ENCODE measurements at regions not wholly inside any gene's neighbourhood (a gene's known extent, or its start where the extent isn't known, plus 50 kb on each side); places are given as distances from the start of the nearest gene placed in this dataset.

DNA sequence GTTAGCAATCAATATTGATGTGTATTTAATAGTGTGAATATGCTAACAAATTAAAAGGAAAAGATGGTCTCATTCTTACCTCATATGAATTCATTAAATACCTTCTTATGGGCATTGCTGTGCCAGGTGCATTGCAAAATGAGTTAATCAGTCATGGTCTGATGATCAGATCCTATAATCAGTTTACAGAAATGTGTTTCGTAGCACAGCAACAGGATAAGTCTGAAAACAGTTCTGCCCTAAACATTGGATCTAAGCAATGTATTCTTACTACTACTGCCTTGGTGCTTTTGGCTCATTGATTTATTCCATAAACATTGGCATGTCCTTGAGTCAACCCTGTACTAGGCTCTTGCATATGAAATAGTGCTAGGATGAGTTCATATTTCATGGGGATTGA is 417.0 kb upstream of the JAG1 start:
- POLR2A ChIA-PET, result no interaction called here
- Histone ChIP-seq H3K27me3 (replicated peaks in 2 of 5; ENCODE audit: control insufficient read depth in 4 of 5, insufficient read depth in 5 of 5, low read length in 4 of 5) (no peaks in the 10 kb centered on the region), H3K36me3 (ENCODE audit: control insufficient read depth in 4 of 4, insufficient read depth in 4 of 4, low read length in 3 of 4) (no peaks in the 10 kb centered on the region), H3K27ac (ENCODE audit: insufficient read depth in 1 of 2, low read depth in 1 of 2, low read length in 2 of 2, poor library complexity in 1 of 2, severe bottlenecking in 2 of 2) (no peak overlapping the region), H3K9me3 (ENCODE audit: control extremely low read depth in 1 of 5, control insufficient read depth in 4 of 5, insufficient read depth in 2 of 5, low read depth in 1 of 5, low read length in 4 of 5) (peaks cover 0 to 3% (median 0%) of the 10 kb centered on the region in 5 experiments), H3K4me1 (ENCODE audit: control extremely low read depth in 1 of 4, control insufficient read depth in 4 of 4, insufficient read depth in 4 of 4, low read length in 3 of 4) (peaks cover 0 to 5% (median 3%) of the 10 kb centered on the region in 4 experiments), H3K4me3 (ENCODE audit: control insufficient read depth in 1 of 7, extremely low read depth in 1 of 7, insufficient read depth in 4 of 7, low read depth in 2 of 7, low read length in 6 of 7) (no peak overlapping the region)
- no peak for DNase-seq
- 88% methylated on average over 1 of the region's 1 CpG for WGBS (ENCODE audit: insufficient coverage)
- CTCF ChIA-PET, result interaction anchor here (1.5 kb wide), 1 partner anchor 14 kb away, joined by 4 read pairs; no protein-coding TSS in a partner anchor

DNA sequence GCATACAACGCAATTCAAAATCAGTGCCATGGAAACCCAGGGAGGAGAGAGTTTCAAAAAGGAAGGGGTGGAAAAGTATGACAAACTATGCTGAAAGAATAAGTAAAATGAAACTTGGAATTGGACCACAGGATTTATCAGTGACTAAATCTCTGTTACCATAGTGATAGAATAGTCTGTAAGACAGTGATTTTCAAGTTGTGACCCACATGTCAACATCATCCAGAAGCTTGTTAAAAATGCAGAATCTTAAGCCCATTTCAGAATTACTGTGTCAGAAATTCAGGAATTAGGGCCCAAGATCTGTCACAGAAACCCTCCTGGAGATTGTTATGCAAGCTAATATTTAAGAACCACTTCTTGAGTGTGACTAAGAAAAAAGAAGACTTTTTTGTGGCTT is 417.7 kb upstream of the JAG1 start:
- Histone ChIP-seq H3K4me1 (ENCODE audit: control extremely low read depth in 1 of 4, control insufficient read depth in 4 of 4, insufficient read depth in 4 of 4, low read length in 3 of 4) (peaks cover 0 to 5% (median 3%) of the 10 kb centered on the region in 4 experiments), H3K9me3 (ENCODE audit: control extremely low read depth in 1 of 5, control insufficient read depth in 4 of 5, insufficient read depth in 2 of 5, low read depth in 1 of 5, low read length in 4 of 5) (peaks cover 0 to 3% (median 0%) of the 10 kb centered on the region in 5 experiments), H3K27ac (ENCODE audit: insufficient read depth in 1 of 2, low read depth in 1 of 2, low read length in 2 of 2, poor library complexity in 1 of 2, severe bottlenecking in 2 of 2) (no peak overlapping the region), H3K4me3 (ENCODE audit: control insufficient read depth in 1 of 7, extremely low read depth in 1 of 7, insufficient read depth in 4 of 7, low read depth in 2 of 7, low read length in 6 of 7) (no peak overlapping the region), H3K36me3 (ENCODE audit: control insufficient read depth in 4 of 4, insufficient read depth in 4 of 4, low read length in 3 of 4) (no peaks in the 10 kb centered on the region), H3K27me3 (replicated peaks in 2 of 5; ENCODE audit: control insufficient read depth in 4 of 5, insufficient read depth in 5 of 5, low read length in 4 of 5) (no peaks in the 10 kb centered on the region)
- WGBS (ENCODE audit: insufficient coverage), result no CpG with 5 or more reads among the region's 1 CpG
- no peak for DNase-seq
- ChIA-PET POLR2A (no interaction called here), CTCF (interaction anchor here (1.5 kb wide), 1 partner anchor 15 kb away, joined by 4 read pairs; no protein-coding TSS in a partner anchor)

DNA sequence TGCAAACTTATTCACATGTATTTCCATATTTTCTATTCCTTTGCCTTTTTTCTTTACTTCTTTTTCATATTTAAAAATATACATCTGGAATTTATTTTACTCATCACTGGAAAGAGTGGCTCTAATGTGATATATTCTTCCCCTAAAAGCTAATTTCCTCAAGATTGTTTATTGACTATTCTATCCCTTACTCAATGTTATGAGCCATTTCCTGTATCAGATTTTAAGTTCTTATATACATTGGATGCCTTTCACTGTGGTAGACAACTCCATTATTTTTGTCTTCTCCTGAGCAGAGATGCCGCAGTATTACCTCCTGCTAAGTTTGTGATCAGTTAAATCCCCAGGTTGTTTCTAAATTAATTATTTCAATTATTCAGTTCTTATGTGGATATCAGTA is 418.4 kb upstream of the JAG1 start:
- Histone ChIP-seq H3K27me3 (replicated peaks in 2 of 5; ENCODE audit: control insufficient read depth in 4 of 5, insufficient read depth in 5 of 5, low read length in 4 of 5) (no peaks in the 10 kb centered on the region), H3K36me3 (ENCODE audit: control insufficient read depth in 4 of 4, insufficient read depth in 4 of 4, low read length in 3 of 4) (no peaks in the 10 kb centered on the region), H3K9me3 (ENCODE audit: control extremely low read depth in 1 of 5, control insufficient read depth in 4 of 5, insufficient read depth in 2 of 5, low read depth in 1 of 5, low read length in 4 of 5) (peaks cover 0 to 3% (median 0%) of the 10 kb centered on the region in 5 experiments), H3K27ac (ENCODE audit: insufficient read depth in 1 of 2, low read depth in 1 of 2, low read length in 2 of 2, poor library complexity in 1 of 2, severe bottlenecking in 2 of 2) (no peak overlapping the region), H3K4me3 (ENCODE audit: control insufficient read depth in 1 of 7, extremely low read depth in 1 of 7, insufficient read depth in 4 of 7, low read depth in 2 of 7, low read length in 6 of 7) (no peak overlapping the region), H3K4me1 (ENCODE audit: control extremely low read depth in 1 of 4, control insufficient read depth in 4 of 4, insufficient read depth in 4 of 4, low read length in 3 of 4) (peaks cover 0 to 5% (median 3%) of the 10 kb centered on the region in 4 experiments)
- no CpG with 5 or more reads among the region's 1 CpG for WGBS (ENCODE audit: insufficient coverage)
- ChIA-PET POLR2A (no interaction called here), CTCF (interaction anchor here (1.5 kb wide), 1 partner anchor 16 kb away, joined by 4 read pairs; no protein-coding TSS in a partner anchor)
- DNase-seq, result no peak

DNA sequence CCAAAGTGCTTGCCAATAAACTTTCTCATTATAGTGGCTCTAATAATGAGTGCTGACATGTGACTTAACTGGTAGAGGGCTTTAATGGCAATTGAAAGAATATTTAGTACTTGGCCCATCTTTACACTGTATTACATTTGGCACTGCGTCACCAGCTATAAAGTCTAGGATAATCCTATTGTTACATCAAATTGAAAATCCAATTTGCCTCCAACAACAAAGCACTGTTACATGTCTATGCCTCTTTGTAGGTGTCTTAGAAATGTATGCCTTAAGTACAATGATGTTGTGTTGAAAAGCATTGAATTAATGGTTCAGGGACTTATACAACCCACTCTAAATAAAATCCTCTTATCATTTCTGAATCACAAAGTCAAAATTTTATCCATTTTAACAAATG is 420.4 kb upstream of the JAG1 start:
- peaks cover 0 to 5% (median 3%) of the 10 kb centered on the region in 4 experiments for H3K4me1 ChIP-seq (ENCODE audit: control extremely low read depth in 1 of 4, control insufficient read depth in 4 of 4, insufficient read depth in 4 of 4, low read length in 3 of 4)
- H3K4me3 ChIP-seq (ENCODE audit: control insufficient read depth in 1 of 7, extremely low read depth in 1 of 7, insufficient read depth in 4 of 7, low read depth in 2 of 7, low read length in 6 of 7), result no peak overlapping the region
- H3K36me3 ChIP-seq (ENCODE audit: control insufficient read depth in 4 of 4, insufficient read depth in 4 of 4, low read length in 3 of 4), result no peaks in the 10 kb centered on the region
- ChIA-PET POLR2A (no interaction called here), CTCF (no interaction called here)
- no CpG with 5 or more reads among the region's 1 CpG for WGBS (ENCODE audit: insufficient coverage)
- no peak for DNase-seq
- H3K27me3 ChIP-seq (replicated peaks in 2 of 5; ENCODE audit: control insufficient read depth in 4 of 5, insufficient read depth in 5 of 5, low read length in 4 of 5), result no peaks in the 10 kb centered on the region
- H3K27ac ChIP-seq (ENCODE audit: insufficient read depth in 1 of 2, low read depth in 1 of 2, low read length in 2 of 2, poor library complexity in 1 of 2, severe bottlenecking in 2 of 2), result no peak overlapping the region
- no peaks in the 10 kb centered on the region for H3K9me3 ChIP-seq (ENCODE audit: control extremely low read depth in 1 of 5, control insufficient read depth in 4 of 5, insufficient read depth in 2 of 5, low read depth in 1 of 5, low read length in 4 of 5)

DNA sequence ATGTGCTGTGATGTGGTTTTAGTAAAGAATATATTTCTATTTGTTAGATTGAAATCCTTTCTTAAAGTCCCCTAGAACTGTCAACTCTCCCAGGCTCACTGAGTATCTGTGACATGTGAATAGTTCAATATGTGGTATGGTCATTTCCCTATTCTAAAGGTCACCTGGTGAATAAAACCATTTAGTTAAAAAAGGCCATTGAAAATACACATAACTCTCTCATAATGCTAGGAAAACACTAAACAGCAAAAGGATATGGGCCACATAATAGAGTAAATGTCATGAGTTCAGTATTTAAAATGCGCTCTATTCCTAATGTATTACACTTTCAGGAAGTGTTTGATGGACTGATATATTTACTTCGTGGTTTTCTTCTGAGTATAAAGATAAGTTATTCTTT is 420.9 kb upstream of the JAG1 start:
- no peaks in the 10 kb centered on the region for H3K9me3 ChIP-seq (ENCODE audit: control extremely low read depth in 1 of 5, control insufficient read depth in 4 of 5, insufficient read depth in 2 of 5, low read depth in 1 of 5, low read length in 4 of 5)
- WGBS (ENCODE audit: insufficient coverage), result no CpG with 5 or more reads among the region's 2 CpGs
- peaks cover 0 to 5% (median 3%) of the 10 kb centered on the region in 4 experiments for H3K4me1 ChIP-seq (ENCODE audit: control extremely low read depth in 1 of 4, control insufficient read depth in 4 of 4, insufficient read depth in 4 of 4, low read length in 3 of 4)
- CTCF ChIA-PET, result no interaction called here
- peak in 1 of 3 donors; percentile 22 for DNase-seq
- H3K27me3 ChIP-seq (replicated peaks in 2 of 5; ENCODE audit: control insufficient read depth in 4 of 5, insufficient read depth in 5 of 5, low read length in 4 of 5), result no peaks in the 10 kb centered on the region
- no peak overlapping the region for H3K27ac ChIP-seq (ENCODE audit: insufficient read depth in 1 of 2, low read depth in 1 of 2, low read length in 2 of 2, poor library complexity in 1 of 2, severe bottlenecking in 2 of 2)
- POLR2A ChIA-PET, result no interaction called here
- no peak overlapping the region for H3K4me3 ChIP-seq (ENCODE audit: control insufficient read depth in 1 of 7, extremely low read depth in 1 of 7, insufficient read depth in 4 of 7, low read depth in 2 of 7, low read length in 6 of 7)
- no peaks in the 10 kb centered on the region for H3K36me3 ChIP-seq (ENCODE audit: control insufficient read depth in 4 of 4, insufficient read depth in 4 of 4, low read length in 3 of 4)

DNA sequence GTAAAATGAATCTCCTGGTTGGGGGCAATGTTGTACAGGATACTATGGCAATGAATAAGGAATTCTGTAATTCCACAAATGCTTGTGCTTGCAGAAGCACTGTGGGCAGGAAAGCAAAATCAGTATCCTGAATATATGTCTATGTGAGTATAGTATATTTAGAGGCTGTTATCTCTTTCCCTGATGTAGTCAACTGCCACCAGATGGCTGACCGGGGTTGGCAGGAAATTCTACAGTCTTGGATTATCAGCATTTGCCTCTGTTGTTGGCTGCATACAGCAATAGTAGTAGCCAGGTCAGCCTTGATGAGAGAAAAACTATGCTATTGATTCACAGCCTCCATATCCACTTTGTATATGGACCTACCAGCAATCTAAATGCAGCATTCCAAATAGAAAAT is 425.1 kb upstream of the JAG1 start:
- CTCF ChIA-PET, result no interaction called here
- Histone ChIP-seq H3K27me3 (replicated peaks in 2 of 5; ENCODE audit: control insufficient read depth in 4 of 5, insufficient read depth in 5 of 5, low read length in 4 of 5) (no peaks in the 10 kb centered on the region), H3K27ac (ENCODE audit: insufficient read depth in 1 of 2, low read depth in 1 of 2, low read length in 2 of 2, poor library complexity in 1 of 2, severe bottlenecking in 2 of 2) (no peak overlapping the region), H3K9me3 (ENCODE audit: control extremely low read depth in 1 of 5, control insufficient read depth in 4 of 5, insufficient read depth in 2 of 5, low read depth in 1 of 5, low read length in 4 of 5) (no peaks in the 10 kb centered on the region), H3K4me3 (ENCODE audit: control insufficient read depth in 1 of 7, extremely low read depth in 1 of 7, insufficient read depth in 4 of 7, low read depth in 2 of 7, low read length in 6 of 7) (no peak overlapping the region), H3K36me3 (ENCODE audit: control insufficient read depth in 4 of 4, insufficient read depth in 4 of 4, low read length in 3 of 4) (no peaks in the 10 kb centered on the region), H3K4me1 (ENCODE audit: control extremely low read depth in 1 of 4, control insufficient read depth in 4 of 4, insufficient read depth in 4 of 4, low read length in 3 of 4) (peaks cover 0 to 15% (median 6%) of the 10 kb centered on the region in 4 experiments)
- DNase-seq, result peak in 2 of 3 donors; percentile 4 to 18
- POLR2A ChIA-PET, result no interaction called here
- 67% methylated on average over 1 of the region's 1 CpG for WGBS (ENCODE audit: insufficient coverage)

DNA sequence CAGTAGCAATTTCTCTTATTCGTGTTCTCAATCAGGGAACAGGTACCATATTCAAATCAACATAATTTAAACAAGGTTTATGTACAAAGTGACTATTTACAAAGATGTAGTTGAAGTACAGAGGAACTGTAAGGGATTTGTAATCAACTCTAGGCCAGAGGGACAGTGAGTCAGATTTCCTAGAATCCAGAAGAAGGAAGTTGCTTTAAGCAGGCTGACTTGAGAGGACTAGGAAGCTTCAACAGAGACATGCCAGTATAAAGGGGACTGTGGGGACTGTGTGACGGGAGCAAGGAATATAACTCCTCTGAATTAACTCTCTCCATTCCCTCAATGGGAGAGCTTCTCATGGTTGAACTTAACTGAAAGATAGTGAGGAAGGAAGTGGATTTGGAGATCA is 427.4 kb upstream of the JAG1 start:
- H3K4me3 ChIP-seq (ENCODE audit: control insufficient read depth in 1 of 7, extremely low read depth in 1 of 7, insufficient read depth in 4 of 7, low read depth in 2 of 7, low read length in 6 of 7), result no peak overlapping the region
- H3K27ac ChIP-seq (ENCODE audit: insufficient read depth in 1 of 2, low read depth in 1 of 2, low read length in 2 of 2, poor library complexity in 1 of 2, severe bottlenecking in 2 of 2), result no peak overlapping the region
- H3K36me3 ChIP-seq (ENCODE audit: control insufficient read depth in 4 of 4, insufficient read depth in 4 of 4, low read length in 3 of 4), result no peaks in the 10 kb centered on the region
- H3K27me3 ChIP-seq (replicated peaks in 2 of 5; ENCODE audit: control insufficient read depth in 4 of 5, insufficient read depth in 5 of 5, low read length in 4 of 5), result no peaks in the 10 kb centered on the region
- no peaks in the 10 kb centered on the region for H3K9me3 ChIP-seq (ENCODE audit: control extremely low read depth in 1 of 5, control insufficient read depth in 4 of 5, insufficient read depth in 2 of 5, low read depth in 1 of 5, low read length in 4 of 5)
- WGBS (ENCODE audit: insufficient coverage), result 60% methylated on average over 1 of the region's 2 CpGs
- H3K4me1 ChIP-seq (ENCODE audit: control extremely low read depth in 1 of 4, control insufficient read depth in 4 of 4, insufficient read depth in 4 of 4, low read length in 3 of 4), result peaks cover 0 to 12% (median 2%) of the 10 kb centered on the region in 4 experiments
- POLR2A ChIA-PET, result no interaction called here
- CTCF ChIA-PET, result no interaction called here
- peak in 1 of 3 donors; percentile 8 for DNase-seq
